ENCODE measurements at regions not wholly inside any gene's neighbourhood (a gene's known extent, or its start where the extent isn't known, plus 50 kb on each side); places are given as distances from the start of the nearest gene placed in this dataset.

- TF ChIP-seq POLR2A (IDR thresholded peaks at IDR 0.05) (no peak), CTCF (IDR thresholded peaks at IDR 0.05) (no peak)
Observed at GRCh38 chr4:155611501-155611900, 55.1 kb upstream of the GUCY1A1 start.
